ENCODE measurements at regions not wholly inside any gene's neighbourhood (a gene's known extent, or its start where the extent isn't known, plus 50 kb on each side); places are given as distances from the start of the nearest gene placed in this dataset.
"Not testable (repeated sequence)": the region's sequence is repeated elsewhere in the genome, so short reads cannot be mapped to it uniquely, and the experiment has no call there.

DNA sequence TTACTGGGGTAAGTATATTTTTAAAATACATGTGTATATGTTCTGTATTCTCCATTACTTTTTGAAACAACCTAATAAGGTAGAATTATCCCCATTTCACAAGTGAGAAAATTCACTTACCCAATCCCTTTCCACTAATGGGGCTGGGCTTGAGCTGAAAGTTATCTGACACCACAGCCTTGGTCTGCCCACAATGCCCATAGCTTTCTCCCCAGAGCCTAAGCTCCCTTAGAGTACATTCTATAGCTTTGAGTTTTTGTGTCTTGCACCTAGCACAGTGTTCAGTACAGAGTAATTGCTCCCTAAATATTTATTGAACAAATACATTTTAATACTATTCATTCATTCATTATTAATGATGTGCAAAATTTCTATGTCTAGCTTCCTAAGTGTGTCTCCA, 152.7 kb upstream of the RUNX1 start:
- no peak for DNase-seq (ENCODE audit: low read depth)

DNA sequence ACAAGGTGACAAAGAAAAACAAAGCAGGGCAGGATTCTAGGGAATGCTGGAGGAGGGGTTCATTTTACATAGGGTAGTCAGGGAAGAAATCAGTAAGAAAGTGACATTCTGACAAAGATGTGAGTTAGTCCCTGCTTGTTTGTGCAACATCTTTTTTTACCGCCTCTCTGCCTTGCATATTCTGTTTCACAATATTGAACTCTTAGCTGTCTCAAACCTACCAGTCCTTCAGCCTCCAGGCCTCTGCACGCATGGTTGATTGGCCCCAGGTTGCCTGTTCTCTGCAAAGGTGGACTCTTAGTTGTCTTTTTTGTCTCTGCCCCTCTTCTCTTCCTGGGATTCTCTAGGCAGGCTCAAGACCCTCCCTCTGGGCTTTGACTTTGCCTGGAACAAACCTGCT, 152.2 kb upstream of the RUNX1 start:
- no peak for DNase-seq (ENCODE audit: low read depth)

DNA sequence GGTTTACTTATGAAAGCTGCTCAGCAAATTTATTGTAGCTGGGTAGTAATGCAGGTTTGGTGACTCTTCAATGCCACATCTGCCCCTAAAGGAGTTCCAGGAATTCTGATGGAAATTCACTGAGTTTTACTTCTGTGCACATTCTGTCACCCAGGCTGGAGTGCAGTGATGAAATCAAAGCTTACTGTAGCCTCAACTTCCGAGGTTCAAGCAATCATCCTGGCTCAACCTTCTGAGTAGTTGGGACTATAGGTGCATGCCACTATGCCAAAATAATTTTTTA, 150.6 kb upstream of the RUNX1 start:
- DNase-seq (ENCODE audit: low read depth): no peak

DNA sequence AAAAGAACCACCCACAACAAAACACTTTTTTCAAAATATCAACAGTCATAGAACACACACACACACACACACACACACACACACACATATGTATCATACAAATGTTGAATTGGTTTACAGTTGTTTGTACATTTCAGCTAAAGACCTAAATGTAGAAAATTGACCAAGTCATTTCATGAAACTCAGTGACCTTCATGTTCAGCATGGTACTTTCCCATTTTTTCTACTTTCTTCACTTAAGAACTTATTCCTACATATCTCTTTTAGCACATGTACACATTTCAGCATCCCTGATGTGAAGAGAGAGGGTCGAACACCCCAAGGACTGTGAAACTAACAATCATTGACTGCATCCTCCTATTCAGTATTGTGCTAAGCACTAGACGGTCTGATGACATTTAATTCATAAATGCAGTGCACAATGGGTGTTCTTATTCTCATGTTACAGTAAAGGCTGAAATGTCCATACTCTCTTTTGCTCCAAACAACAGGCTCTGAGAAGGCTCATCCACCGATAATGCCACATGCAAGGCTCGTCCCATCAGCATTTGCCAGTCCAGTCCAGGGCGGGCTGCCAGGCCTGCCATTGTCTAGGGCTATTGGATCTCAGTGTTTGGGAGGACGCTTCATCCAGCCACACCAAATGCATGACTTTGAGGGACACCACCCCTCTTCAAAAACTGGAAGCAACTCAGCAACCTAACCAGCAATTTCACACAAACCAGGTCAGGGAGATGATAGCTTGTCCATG, 150.1 kb upstream of the RUNX1 start:
- DNase-seq (ENCODE audit: low read depth): no peak

DNA sequence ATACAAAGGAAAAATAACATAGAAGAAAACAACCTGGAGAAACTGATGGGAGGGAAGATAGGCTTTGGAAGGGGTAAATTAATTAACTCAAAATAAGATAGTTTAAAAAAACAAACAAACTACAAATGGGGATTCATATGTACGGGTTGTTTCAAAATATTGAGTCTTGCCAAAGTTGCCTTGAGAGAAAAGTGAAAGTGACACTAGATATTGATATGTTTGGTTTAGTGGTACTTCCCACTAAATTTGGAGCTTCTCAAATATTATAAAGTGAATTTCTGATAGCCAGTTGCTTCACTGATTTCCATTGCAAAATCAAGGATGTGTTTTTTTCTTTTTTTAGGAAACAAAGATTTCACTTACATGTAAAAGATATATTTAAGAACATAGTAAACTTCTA, 149.5 kb upstream of the RUNX1 start:
- DNase-seq (ENCODE audit: low read depth): no peak

- peak; percentile 99 for DNase-seq (ENCODE audit: low read depth)
These were observed 148.9 kb upstream of the RUNX1 start for GRCh38 chr21:35197992-35198431.

DNA sequence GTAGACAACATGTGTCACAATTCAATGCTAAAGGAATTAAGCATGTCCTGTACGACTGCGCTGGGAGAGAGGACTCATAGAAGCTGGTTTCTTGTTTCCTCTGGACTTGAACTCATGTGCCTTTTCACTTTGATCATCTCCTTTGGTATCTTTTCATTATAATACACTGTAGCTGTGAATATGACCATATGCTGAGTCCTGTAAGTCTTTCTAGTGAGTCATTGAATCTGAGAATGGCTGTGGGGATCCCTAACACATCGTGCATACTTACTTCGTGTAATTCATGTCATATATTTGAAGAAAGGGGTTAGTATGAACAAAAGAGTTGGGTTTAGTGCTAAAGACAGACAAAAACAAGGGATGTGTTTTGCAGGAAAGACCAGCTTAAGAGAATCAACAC, 148.1 kb upstream of the RUNX1 start:
- peak; percentile 73 for DNase-seq (ENCODE audit: low read depth)

DNA sequence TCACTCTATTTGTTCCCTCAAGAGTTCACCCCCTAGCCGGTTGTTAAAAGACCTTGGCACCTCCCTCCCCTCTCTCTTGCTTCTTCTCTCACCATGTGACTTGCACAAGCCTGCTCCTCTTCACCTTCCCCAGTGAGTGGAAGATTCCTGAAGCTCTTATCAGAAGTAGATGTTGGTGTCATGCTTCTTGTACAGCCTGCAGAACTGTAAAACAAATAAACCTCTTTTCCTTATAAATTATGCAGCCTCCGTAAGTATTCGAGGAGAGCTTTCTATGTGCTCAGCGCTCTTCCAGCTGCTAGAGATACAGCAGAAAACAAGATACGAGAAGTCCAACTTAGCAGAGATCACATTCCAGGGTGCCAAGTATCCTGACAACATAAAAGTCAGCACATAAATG, 147.0 kb upstream of the RUNX1 start:
- DNase-seq (ENCODE audit: low read depth): no peak

DNA sequence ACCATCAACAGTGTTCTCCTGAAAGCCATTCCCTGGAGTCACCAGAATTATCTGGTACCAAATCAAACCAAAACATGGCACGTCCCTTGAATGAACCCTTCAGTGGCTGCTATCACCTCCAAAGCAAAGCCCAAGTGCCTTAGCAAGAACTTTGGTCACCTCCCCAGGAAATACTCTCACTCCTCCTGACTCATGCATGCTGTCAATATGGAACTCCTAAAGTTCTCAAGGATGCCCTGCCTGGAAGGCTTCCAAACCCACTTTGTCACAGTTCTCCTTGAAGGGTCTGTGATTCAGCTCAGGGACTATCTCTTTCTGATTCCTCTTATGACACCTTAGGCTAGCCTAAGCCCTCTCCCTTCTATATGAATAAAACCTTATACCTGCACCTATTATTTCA, 146.1 kb upstream of the RUNX1 start:
- peak; percentile 79 for DNase-seq (ENCODE audit: low read depth)

GRCh38 chr21:35191754-35192153, 142.7 kb upstream of the RUNX1 start:
- no peak for DNase-seq (ENCODE audit: low read depth)

- DNase-seq (ENCODE audit: low read depth): no peak
These were observed 142.0 kb upstream of the RUNX1 start for GRCh38 chr21:35191128-35191527.

GRCh38 chr21:35190201-35190701, 141.1 kb upstream of the RUNX1 start:
- DNase-seq (ENCODE audit: low read depth): peak; percentile 40

DNA sequence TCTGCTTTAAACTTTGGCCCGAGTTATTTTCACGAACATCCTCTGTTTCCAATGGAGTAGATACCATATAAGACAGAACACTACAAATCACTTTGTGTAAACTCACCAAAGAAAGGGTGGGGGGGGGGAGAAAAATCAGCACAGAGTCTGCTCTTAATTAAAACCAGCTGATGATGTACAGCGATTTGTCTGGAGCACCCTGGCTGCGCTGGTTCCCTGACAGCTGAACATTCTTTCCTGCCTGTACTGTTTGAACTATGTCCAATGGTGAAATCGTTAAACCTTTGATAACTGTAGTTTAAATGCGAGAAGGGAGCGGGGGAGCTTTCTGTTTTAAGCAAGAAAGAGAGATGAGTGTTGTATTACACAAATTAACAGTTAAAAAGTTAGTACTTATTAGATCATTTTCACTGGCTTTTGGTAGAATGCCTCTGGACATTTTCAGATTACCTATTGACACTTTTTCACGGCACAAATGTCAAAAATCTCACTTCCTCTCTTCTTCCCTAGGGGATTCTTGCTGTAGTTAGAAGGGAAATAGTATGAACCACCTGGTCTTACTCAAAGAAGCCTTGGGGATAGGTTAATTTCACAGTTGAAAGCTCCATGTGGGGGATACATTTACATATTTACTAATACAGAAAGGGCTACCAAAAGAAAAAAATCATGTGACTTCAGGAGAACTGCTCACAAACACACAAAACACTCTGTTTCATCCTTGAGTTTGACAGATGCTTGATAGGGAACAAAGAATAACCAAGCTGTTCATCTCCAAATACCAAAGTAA, 140.2 kb upstream of the RUNX1 start:
- no peak for DNase-seq (ENCODE audit: low read depth)

- DNase-seq (ENCODE audit: low read depth): not testable (repeated sequence)
These were observed 134.3 kb upstream of the RUNX1 start for GRCh38 chr21:35183389-35183788.

DNA sequence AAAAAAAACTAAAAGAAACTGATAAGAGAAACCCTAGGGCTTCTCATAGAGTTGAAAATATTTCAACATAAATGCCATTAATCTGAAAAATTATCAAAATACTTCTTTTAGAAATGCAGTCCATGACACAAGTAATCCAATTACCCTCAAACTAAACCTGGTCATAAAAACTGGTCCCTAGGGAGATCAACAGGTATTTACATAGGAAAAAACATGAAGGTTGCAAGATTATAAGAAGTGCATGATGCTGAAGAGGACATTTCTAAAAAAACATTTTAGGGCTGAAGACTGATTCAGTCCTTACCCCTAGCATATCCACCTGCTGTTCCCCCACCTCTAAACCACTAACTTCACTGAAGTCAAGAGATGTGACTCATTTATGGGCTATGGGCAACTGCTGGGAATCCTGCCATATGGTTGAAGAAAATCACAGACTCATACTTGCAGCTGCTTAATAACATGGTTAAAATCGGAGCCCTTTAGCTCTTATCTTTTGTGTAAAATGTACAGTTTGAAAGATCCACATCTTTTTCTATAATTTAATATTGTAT, 131.0 kb upstream of the RUNX1 start:
- DNase-seq (ENCODE audit: low read depth): peak; percentile 86

GRCh38 chr21:35178827-35179226, 129.7 kb upstream of the RUNX1 start:
- peak; percentile 89 for DNase-seq (ENCODE audit: low read depth)

DNA sequence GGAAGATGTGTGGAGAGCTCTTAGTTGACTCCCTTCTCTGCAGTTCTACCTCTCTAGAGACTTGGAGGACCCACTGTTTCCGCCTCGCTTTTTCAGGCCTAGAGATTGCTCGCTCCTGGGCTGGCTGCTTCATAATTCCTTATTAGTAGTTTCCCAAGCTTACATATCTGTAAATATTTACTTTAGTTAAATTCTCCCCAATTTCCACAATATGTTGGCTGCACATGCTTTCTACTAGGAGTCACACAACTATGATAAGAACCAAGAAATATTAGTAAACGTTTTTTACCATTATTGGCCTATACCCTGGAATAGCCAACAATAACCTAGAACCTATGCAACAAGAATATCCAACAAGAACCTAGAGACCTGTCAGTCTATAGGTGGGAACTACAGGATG, 129.0 kb upstream of the RUNX1 start:
- DNase-seq (ENCODE audit: low read depth): no peak

GRCh38 chr21:35172231-35172630, 123.1 kb upstream of the RUNX1 start:
- DNase-seq (ENCODE audit: low read depth): no peak

- DNase-seq (ENCODE audit: low read depth): no peak
These were observed 122.3 kb upstream of the RUNX1 start for GRCh38 chr21:35171385-35171784.

- DNase-seq (ENCODE audit: low read depth): no peak
These were observed 121.7 kb upstream of the RUNX1 start for GRCh38 chr21:35170818-35171217.

DNA sequence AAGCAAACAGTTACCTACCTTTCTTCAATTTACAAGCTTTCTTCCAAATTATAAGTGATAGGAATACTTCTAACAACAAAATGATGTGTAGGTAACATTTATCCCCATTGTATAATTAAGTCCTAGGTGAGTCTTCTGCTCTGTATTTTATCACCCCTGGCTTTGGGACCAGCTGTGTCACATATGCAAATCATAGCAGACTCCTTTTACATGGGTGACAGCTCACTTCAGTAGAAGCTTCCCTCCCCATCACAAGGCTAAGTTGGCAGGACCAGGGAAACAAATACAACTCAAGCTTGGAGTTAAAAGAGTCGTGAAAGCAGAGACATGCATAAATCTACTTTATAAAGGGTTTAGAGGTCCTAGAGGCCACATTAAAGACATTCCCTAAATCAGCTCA, 121.1 kb upstream of the RUNX1 start:
- DNase-seq (ENCODE audit: low read depth): no peak

DNA sequence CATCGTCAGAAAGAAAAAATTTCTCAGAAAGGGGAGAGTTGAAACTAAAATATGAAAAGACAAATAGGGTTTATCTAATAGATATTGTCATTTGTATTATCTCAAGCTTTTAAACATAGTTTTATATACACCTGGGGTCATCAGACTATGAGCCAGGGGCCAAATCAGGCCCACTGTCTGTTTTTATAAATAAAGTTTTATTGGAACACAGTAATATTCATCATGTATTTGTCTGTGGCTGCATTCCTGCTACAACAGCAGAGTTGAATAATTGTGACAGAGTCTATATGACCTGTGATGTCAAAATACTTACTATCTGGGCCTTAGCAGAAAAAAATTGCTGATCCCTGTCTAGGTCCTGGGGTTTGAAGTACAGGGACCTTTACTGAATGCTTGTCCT, 120.5 kb upstream of the RUNX1 start:
- DNase-seq (ENCODE audit: low read depth): no peak

DNA sequence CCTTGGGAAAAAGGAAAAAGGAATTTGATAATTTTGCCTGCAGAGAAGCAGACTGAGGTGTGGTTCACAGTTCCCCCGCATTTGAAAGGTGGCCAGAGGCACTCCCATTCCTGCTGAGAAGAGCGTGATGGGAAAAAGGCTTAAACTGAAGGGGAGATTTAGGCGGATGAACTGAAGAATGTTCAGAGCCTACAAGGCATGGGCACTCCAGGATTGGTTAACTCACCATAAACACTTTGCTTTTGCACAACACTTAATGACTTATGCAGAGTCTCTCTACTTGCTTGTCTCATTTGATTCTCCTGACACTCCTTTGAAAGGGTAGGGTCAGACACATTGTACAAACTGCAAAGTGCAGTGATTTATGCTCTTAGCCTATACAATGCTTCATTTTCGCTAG, 119.6 kb upstream of the RUNX1 start:
- DNase-seq (ENCODE audit: low read depth): no peak

Data from ELR (cell line).